GM08714 (cell line): ENCODE measurements at regions not wholly inside any gene's neighbourhood (a gene's known extent, or its start where the extent isn't known, plus 50 kb on each side); places are given as distances from the start of the nearest gene placed in this dataset.
"Not testable (repeated sequence)": the region's sequence is repeated elsewhere in the genome, so short reads cannot be mapped to it uniquely, and the experiment has no call there.

ENCODE experiments used
- H3K4me3 ChIP-seq: fragments of 200-500 bp; sonication (Bioruptor generic); 2 replicates; pipeline ENCODE4 v1.5.1; 2014; ENCODE audit warnings: mild to moderate bottlenecking, low read length, inconsistent platforms
- ZNF274 ChIP-seq: IDR thresholded peaks from 2 replicates; pipeline ENCODE4 v1.6.1; 2012; ENCODE audit warnings: mild to moderate bottlenecking, low read depth, low read length

DNA sequence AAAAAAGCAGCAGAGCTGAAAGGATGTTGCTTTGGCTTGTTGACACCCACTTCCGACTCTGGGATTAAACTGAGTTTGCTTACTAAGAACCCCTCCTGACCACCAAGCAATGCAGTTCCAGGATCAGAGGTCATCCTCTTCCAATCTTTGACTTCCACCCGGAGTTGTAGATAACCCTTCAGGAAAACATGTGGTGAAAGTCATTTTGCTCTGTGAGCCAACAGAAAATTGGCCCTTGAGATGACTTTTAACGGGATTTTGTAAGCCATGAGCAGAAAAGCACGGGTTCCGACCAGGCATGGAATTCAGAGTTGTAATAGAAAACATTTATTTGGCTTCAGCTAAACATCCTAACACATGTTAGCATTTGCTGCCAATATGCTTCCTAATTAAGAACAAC lies 171.6 kb upstream of the NR2F2 start:
- TF ChIP-seq ZNF274, result no peak
- no peak overlapping the region for H3K4me3 ChIP-seq

DNA sequence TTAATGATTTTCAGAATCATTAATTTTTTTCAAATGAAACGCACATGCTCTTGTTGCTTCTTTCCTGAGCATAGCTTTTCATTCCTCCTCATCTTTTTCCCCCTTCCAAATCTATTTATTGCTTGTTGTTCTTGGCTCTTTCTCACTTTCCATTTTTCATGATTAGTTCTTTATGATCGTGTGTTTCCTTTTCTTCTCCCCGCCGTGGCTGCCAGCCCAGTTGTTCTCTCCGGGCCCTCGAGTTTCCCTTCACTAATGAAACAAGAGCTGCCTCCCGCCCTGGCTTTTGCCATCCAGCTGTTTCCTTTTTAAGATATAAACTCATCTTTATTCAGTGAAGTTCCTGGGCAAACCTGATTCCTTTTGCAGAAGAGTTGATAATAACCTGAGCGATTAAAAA lies 170.2 kb upstream of the NR2F2 start:
- H3K4me3 ChIP-seq, result no peak overlapping the region
- no peak for TF ChIP-seq ZNF274

DNA sequence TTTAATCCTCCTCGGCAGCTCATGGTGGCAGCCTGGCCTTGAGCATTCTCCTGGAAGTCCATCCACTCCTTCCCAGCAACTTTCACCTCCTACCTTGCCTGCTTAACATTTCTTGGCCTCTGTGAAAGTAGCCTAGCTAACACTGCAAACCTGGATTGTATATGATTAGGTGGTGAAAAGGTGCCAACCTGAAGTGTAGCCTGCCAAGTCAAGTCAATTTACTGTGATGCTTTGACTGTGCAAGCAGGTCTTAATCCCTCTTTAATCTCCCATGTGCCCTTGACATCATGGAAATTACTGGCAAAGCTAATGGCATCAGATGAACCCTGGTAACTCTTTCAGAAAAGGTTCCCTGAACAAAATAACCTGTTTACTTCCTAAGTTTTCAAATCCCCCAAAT lies 169.7 kb upstream of the NR2F2 start:
- H3K4me3 ChIP-seq, result no peak overlapping the region
- no peak for TF ChIP-seq ZNF274

DNA sequence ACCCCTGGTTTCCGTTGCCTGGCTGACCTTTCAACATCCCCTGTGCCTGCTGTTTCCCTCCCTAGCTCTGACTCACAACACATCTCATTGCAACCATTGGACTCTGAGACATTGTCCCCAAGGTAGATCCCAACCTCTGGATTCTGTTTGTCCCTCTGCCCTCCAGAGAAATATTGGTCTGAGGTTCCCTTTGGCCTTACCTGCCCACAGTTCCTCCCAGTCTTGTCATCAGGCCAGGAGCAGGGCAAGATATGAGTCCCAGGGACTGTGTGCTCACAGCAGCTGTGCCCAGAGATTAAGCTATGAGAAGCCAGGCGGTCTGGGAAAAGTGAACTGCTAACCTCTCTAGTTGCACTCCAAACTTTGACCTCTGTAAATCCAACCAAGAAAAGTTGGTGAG lies 168.2 kb upstream of the NR2F2 start:
- no peak overlapping the region for H3K4me3 ChIP-seq
- TF ChIP-seq ZNF274, result no peak

DNA sequence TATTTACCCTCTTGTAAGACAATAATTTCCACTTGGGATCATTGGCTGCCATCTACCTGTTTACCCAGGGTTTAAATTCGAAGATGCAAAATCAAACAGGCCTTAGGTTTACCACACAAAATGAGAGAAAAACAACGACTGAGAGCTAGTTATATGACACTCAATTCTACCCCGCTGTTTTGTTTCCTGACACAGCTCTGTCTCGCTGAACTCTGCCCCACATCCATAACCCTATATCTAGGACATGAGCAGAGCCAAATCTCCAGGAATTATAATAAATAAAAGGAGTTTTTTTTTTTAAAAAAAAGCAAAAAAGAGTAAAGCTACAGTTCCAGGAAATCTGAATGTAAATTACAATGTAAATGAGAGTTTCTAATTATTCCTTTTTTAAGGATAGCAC lies 165.4 kb upstream of the NR2F2 start:
- TF ChIP-seq ZNF274, result no peak

DNA sequence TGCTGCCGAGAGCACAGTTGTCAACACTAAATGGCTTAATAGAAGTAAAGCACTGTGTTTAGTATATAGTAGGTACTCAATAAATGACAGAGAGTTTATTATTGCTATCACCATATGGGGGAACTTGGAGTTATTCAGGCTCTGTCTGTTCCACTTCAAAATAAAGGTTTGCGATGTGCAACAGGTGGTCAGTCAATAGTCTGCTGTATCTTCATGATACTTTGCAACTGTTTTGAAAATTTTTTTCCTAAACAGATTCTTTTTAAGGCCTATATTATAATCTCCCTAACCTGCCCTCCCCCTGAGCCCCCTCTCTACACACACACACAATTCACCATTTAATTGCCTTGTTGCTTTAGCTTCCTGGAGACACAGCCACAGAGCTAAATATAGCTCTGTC lies 164.7 kb upstream of the NR2F2 start:
- no peak overlapping the region for H3K4me3 ChIP-seq
- no peak for TF ChIP-seq ZNF274

More for the DNA sequence above, 165.4 kb upstream of the NR2F2 start:
- H3K4me3 ChIP-seq, result no peak overlapping the region

DNA sequence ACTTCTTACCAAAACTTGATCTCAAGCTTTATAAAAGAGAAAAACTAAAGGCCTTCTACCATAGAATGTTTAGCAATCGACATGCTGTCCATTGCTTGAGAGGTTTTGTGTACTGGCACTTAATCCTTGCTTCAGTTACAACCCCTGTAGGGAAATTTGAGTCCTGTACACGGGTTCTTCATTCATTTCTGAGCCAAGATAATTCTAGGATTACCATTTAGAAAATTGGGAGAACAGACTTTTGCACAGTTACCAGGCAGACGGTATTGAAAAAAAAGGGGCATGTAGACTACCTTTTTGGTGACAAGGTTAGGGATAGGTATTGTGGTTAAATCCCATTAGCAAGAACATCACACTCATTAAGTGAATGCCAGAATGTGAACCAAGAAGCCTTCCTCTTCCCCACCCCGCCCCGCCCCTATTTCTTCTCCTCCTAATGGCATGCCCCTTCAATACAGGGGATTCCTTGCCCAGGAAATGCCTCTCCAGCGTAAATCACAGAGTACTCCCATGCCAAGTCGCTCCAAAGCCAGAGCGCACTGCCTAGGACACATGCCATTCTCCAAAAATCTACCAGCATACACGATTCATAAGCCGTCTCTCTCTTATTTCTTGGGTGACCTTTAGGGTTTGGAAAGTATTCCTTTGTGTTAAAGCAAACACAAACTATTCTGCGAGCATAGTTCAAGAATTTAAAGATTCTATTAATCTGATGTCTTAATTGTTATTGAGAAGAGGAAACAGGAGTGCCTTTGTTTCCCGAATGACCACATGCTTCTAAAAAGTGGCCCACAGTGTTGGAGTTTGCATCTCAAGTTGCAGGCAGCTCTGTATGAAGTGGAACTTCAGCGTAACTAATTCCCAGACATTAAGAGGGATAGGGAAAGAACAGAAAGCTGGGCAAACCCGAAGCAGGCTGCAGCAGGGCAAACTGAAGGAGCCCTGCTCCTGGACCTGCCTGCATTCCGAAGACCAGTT lies 164.0 kb upstream of the NR2F2 start:
- TF ChIP-seq ZNF274, result no peak
- no peak overlapping the region for H3K4me3 ChIP-seq

DNA sequence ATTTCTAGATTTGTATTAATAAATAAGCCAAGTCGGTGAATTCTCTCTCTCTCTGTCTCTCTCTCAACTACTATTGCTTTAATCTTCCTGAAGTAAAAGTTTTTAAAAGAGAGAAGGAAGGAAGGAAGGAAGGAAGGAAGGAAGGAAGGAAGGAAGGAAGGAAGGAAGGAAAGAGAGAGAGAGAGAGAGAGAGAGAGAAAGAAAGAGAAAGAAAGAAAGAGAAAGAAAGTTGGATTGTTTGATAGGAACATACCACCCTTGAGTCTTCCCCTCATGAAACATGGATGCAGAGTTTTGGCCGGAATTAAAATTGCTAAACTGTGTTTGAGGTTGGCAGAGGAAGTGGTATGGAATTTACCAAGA lies 159.9 kb upstream of the NR2F2 start:
- not testable (repeated sequence) for H3K4me3 ChIP-seq

DNA sequence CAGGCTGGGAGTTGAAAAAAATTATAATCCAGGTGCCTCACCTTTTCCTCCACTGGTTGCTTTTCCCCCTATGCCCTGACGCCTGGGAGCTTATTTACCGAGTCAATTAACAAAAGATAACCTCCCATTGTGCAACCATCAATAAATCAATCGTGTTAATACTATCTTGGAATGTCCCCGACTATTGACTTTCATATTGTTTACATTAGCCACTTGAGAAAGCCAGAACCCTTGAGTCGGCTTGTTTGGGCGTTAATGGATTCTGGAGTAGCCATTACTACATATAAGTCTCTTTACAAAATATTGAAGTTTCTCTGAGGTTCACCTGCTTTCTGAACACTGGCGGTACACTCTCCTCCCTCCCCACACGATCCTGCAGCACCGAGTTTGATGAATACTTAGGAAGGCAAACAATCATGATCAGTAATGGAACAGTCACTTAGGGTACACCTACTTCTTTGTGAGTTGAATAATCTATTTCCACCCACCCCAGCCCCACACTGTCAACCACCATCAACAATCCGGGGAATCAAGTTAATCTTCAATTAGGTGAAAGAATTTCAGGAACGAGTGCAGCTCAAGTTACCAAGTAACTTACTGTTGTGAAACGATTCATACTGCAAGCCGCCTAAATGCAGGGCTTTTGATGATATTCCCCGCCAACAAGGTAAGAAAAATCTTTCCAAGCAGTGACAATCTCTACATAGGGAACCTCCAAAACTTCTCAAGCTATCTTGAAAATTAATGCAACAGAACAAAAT lies 159.3 kb upstream of the NR2F2 start:
- no peak overlapping the region for H3K4me3 ChIP-seq
- TF ChIP-seq ZNF274, result no peak

DNA sequence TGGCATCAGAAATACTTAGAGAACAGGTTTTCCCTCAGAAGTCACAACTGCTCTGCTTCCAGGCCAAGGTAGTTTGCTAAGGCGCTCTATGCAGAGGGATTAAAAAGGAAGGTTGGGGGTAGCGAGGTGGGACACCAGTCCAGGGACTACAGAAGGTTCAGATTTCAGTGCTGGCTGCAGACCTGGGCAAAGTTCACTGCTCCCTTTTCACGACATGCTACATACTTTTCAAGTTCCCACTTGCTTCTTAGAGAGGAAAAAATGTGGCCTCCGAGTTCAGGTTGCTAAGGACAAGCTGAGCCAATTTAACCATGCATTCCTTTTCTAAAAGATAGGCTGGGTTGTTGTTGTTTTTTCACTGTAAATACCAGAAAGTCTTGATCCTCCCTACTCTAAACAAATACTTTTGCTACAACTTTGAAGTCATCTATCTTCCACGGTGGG lies 158.6 kb upstream of the NR2F2 start:
- no peak for TF ChIP-seq ZNF274
- no peak overlapping the region for H3K4me3 ChIP-seq

DNA sequence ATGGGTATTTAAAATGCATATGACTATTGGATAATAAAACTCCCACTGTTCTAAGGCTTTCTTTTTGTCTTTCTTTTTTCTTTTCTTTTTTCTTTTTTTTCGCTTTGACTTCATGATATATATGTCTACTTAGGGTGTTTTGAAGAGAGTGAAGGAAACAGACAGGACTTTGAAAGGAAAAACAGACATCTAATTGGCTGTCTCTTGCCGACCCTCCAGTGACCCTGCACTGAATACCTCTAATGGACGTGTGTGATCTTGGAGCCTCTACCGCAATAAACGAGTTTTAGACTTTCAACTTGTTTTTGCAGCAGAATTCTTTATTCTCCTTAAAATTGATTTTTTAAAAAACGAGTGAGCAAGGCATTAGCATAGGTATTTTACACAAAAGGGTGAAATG lies 158.1 kb upstream of the NR2F2 start:
- no peak for TF ChIP-seq ZNF274
- no peak overlapping the region for H3K4me3 ChIP-seq

DNA sequence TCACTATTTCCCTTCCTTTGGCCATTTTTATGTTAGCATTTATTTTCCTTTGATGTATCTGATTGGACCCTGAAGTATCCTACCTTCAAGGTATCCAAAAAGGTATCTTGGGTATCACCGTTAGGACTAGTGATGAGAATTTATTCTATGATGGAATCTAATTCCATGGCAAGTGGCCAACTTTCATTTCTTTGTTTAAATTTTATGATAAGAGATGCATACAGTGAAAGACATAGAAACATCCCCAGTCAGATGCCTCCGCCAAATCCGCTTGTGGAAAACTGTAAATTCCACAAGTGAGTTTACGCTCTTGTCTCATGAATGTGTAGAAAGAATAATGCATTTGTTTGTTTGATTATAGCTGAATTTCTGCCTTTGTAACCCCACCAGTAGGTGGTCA lies 153.7 kb upstream of the NR2F2 start:
- no peak for TF ChIP-seq ZNF274
- H3K4me3 ChIP-seq, result no peak overlapping the region

DNA sequence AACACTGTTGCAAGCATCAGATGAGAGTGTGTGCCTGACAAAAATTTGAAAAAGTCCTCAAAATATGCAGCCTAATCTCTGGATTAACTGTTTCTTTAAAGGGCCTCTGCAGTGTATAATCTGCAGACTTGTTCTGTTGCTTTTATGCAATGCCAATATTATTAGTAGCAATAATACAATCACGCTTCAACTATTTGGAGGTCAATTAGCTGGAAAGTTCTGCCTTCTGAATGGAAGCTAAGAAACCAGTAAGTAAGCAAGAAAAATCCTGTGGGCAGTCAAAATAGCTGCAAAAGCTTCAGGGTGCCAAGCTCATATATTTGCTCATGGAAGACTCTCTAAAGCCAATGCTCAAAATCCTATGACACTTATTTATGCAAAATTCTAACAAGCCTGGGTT lies 153.2 kb upstream of the NR2F2 start:
- no peak for TF ChIP-seq ZNF274
- H3K4me3 ChIP-seq, result no peak overlapping the region

DNA sequence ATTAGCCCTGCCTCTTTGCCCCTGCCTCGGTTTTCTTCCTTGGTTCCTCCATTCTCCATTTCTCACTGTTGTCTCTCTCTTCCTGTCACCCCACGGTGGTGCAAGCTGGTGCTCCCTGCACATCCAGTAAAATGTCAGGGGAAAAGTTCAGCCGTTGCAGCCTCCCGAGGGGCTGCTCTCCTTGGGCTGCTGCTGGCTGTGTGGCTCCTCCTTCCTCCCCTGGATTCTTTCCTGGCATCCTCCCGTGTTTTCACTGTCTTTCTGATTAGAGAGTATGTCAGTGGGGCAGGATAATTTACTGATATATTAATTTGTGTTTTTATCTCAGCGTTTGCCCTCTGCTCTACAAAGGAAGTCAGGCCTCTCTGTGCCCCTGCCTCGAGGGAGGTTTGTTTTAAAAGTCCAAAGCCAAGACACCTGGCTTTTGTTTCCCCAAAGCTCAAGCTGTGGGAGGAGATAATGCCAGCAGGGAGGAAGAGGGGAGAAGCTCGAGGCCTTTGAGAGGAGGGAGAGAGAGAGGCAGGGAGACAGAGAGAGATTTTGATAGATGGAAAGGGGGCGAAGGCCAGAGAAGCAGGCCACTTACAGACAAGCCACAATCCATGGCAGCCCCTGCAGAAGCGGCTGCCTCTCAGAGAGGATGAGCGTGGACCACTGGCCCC lies 150.3 kb upstream of the NR2F2 start:
- no peak for TF ChIP-seq ZNF274
- no peak overlapping the region for H3K4me3 ChIP-seq

DNA sequence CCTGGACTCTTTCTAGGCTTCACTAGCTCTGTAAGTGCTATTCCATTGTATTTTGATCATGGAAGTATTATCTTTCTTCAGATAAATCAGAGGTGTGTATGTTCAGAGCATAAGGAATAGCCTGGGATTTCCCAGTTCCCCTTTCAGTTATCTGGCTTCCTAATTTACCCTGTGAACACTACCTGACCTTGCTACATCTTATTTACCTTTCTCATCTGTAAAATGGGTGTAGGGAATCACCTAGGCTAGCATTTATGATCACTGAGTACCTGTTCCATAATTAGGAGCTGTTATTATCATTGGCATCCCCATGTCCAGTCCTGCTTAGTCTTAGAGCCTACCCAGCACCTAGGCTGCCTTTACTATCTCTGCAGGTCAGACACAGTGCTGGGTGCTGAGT lies 149.3 kb upstream of the NR2F2 start:
- TF ChIP-seq ZNF274, result no peak
- no peak overlapping the region for H3K4me3 ChIP-seq

DNA sequence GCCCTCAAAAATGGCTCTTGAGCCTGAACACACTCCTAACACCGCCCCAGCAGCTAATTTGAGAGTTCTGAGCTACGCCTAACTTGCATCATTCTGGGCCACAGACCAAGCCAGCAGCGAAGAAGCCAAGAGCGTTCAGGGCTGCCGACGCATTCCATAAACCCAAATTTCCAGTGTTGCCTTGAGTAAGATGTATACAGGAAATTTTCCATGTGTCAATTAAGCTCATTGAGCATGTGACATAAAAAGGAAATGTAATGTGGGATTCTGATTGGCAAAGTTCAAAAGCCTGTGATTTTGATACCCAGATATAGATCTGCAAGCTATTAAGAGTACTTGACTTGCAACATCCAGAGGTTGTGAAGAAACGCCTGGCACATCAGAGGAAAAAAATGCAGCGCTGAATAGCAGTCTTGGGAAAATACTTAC lies 148.6 kb upstream of the NR2F2 start:
- no peak overlapping the region for H3K4me3 ChIP-seq
- TF ChIP-seq ZNF274, result no peak
